Stimulated activated CD4-positive, alpha-beta T cell treated with anti-CD3 and anti-CD28 coated beads, Interleukin-4, amount 100 ng/mL, for 48 hours (primary cell): ENCODE measurements at regions not wholly inside any gene's neighbourhood (a gene's known extent, or its start where the extent isn't known, plus 50 kb on each side); places are given as distances from the start of the nearest gene placed in this dataset.
"Not testable (repeated sequence)": the region's sequence is repeated elsewhere in the genome, so short reads cannot be mapped to it uniquely, and the experiment has no call there.

ENCODE experiments used
- DNase-seq, 2 donors: peaks; one replicate each; pipeline ENCODE4 v3.0.0-alpha.2; 2020; ENCODE audit warnings: low read depth in 2 of 2

- no peak for DNase-seq
Measured at GRCh38 chr2:183798535-183798934, 674.3 kb downstream of the NUP35 start.

- DNase-seq, result no peak
Measured at GRCh38 chr2:183799761-183800160, 675.5 kb downstream of the NUP35 start.

GRCh38 chr2:183803596-183803995, 679.4 kb downstream of the NUP35 start:
- no peak for DNase-seq

- DNase-seq, result no peak
Measured at GRCh38 chr2:183807870-183808269, 683.6 kb downstream of the NUP35 start.

GRCh38 chr2:183809404-183809803, 685.2 kb downstream of the NUP35 start:
- no peak for DNase-seq

GRCh38 chr2:183811281-183811680, 687.0 kb downstream of the NUP35 start:
- DNase-seq, result no peak

GRCh38 chr2:183812091-183812490, 687.8 kb downstream of the NUP35 start:
- DNase-seq, result no peak

GRCh38 chr2:183825710-183826109, 701.5 kb downstream of the NUP35 start:
- DNase-seq, result no peak

- DNase-seq, result no peak
Measured at GRCh38 chr2:183829931-183830330, 705.7 kb downstream of the NUP35 start.

- no peak for DNase-seq
Measured at GRCh38 chr2:183837157-183837556, 712.9 kb downstream of the NUP35 start.

GRCh38 chr2:183838295-183838694, 714.1 kb downstream of the NUP35 start:
- DNase-seq, result no peak

- no peak for DNase-seq
Measured at GRCh38 chr2:183840061-183840584, 715.9 kb downstream of the NUP35 start.

- not testable (repeated sequence) for DNase-seq
Measured at GRCh38 chr2:183849826-183850225, 725.6 kb downstream of the NUP35 start.

GRCh38 chr2:183859129-183859528, 734.9 kb downstream of the NUP35 start:
- DNase-seq, result no peak

- no peak for DNase-seq
Measured at GRCh38 chr2:183866666-183867065, 731.7 kb upstream of the ZNF804A start.

- no peak for DNase-seq
Measured at GRCh38 chr2:183867206-183867605, 731.1 kb upstream of the ZNF804A start.

- DNase-seq, result no peak
Measured at GRCh38 chr2:183868153-183868552, 730.2 kb upstream of the ZNF804A start.

- DNase-seq, result no peak
Measured at GRCh38 chr2:183868707-183869106, 729.6 kb upstream of the ZNF804A start.

- DNase-seq, result no peak
Measured at GRCh38 chr2:183872131-183872530, 726.2 kb upstream of the ZNF804A start.

GRCh38 chr2:183881978-183882377, 716.4 kb upstream of the ZNF804A start:
- no peak for DNase-seq

- DNase-seq, result no peak
Measured at GRCh38 chr2:183892315-183892941, 705.9 kb upstream of the ZNF804A start.

- DNase-seq, result no peak
Measured at GRCh38 chr2:183898641-183899040, 699.7 kb upstream of the ZNF804A start.

GRCh38 chr2:183901931-183902330, 696.4 kb upstream of the ZNF804A start:
- DNase-seq, result no peak

GRCh38 chr2:183903026-183903425, 695.3 kb upstream of the ZNF804A start:
- DNase-seq, result no peak
